ENCODE measurements at regions not wholly inside any gene's neighbourhood (a gene's known extent, or its start where the extent isn't known, plus 50 kb on each side); places are given as distances from the start of the nearest gene placed in this dataset.
A peak's percentile ranks its signal among the peaks of the same experiment; 100 is the strongest.
"Not testable (repeated sequence)": the region's sequence is repeated elsewhere in the genome, so short reads cannot be mapped to it uniquely, and the experiment has no call there.

- no peak overlapping the region for H3K27ac ChIP-seq
- TF ChIP-seq ZFX (IDR thresholded peaks at IDR 0.05; ENCODE audit: borderline replicate concordance) (no peak), CTCF (IDR thresholded peaks at IDR 0.05) (no peak)
Measured at GRCh38 chr12:58678753-58679152, 241.6 kb downstream of the LRIG3 start.

GRCh38 chr12:58681730-58682129 is 238.6 kb downstream of the LRIG3 start:
- TF ChIP-seq CTCF (IDR thresholded peaks at IDR 0.05), result peak; percentile 84
- no peak for TF ChIP-seq ZFX (IDR thresholded peaks at IDR 0.05; ENCODE audit: borderline replicate concordance)
- H3K27ac ChIP-seq, result no peak overlapping the region

- TF ChIP-seq CTCF (IDR thresholded peaks at IDR 0.05) (no peak), ZFX (IDR thresholded peaks at IDR 0.05; ENCODE audit: borderline replicate concordance) (no peak)
- no peak overlapping the region for H3K27ac ChIP-seq
Measured at GRCh38 chr12:58695263-58695662, 225.0 kb downstream of the LRIG3 start.

GRCh38 chr12:58701536-58701935 is 218.8 kb downstream of the LRIG3 start:
- no peak overlapping the region for H3K27ac ChIP-seq
- TF ChIP-seq ZFX (IDR thresholded peaks at IDR 0.05; ENCODE audit: borderline replicate concordance) (no peak), CTCF (IDR thresholded peaks at IDR 0.05) (no peak)

- TF ChIP-seq ZFX (IDR thresholded peaks at IDR 0.05; ENCODE audit: borderline replicate concordance) (no peak), CTCF (IDR thresholded peaks at IDR 0.05) (no peak)
- H3K27ac ChIP-seq, result no peak overlapping the region
Measured at GRCh38 chr12:58703866-58704265, 216.4 kb downstream of the LRIG3 start.

- H3K27ac ChIP-seq, result not testable (repeated sequence)
Measured at GRCh38 chr12:58704770-58705169, 215.5 kb downstream of the LRIG3 start.

- TF ChIP-seq ZFX (IDR thresholded peaks at IDR 0.05; ENCODE audit: borderline replicate concordance), result no peak
- no peak for TF ChIP-seq CTCF (IDR thresholded peaks at IDR 0.05)
- H3K27ac ChIP-seq, result no peak overlapping the region
Measured at GRCh38 chr12:58710901-58711300, 209.4 kb downstream of the LRIG3 start.

GRCh38 chr12:58711974-58712373 is 208.3 kb downstream of the LRIG3 start:
- no peak overlapping the region for H3K27ac ChIP-seq
- TF ChIP-seq ZFX (IDR thresholded peaks at IDR 0.05; ENCODE audit: borderline replicate concordance) (no peak), CTCF (IDR thresholded peaks at IDR 0.05) (no peak)
